ENCODE measurements at regions not wholly inside any gene's neighbourhood (a gene's known extent, or its start where the extent isn't known, plus 50 kb on each side); places are given as distances from the start of the nearest gene placed in this dataset.

- no peak overlapping the region for H3K27ac ChIP-seq
- no peaks in the 10 kb centered on the region for H3K27me3 ChIP-seq
- H3K4me3 ChIP-seq (ENCODE audit: low read depth in 1 of 2, low read length in 1 of 2), result no peak overlapping the region
- H3K36me3 ChIP-seq, result no peaks in the 10 kb centered on the region
- TF ChIP-seq CTCF (IDR thresholded peaks at IDR 0.05), result no peak
- no peaks in the 10 kb centered on the region for H3K9me3 ChIP-seq
- no peaks in the 10 kb centered on the region for H3K4me1 ChIP-seq (ENCODE audit: control insufficient read depth in 1 of 2, insufficient read depth in 1 of 2, low read depth in 1 of 2, low read length in 1 of 2)
These were observed 262.6 kb downstream of the HGF start for GRCh38 chr7:81507221-81507620.

- no peaks in the 10 kb centered on the region for H3K36me3 ChIP-seq
- H3K4me1 ChIP-seq (ENCODE audit: control insufficient read depth in 1 of 2, insufficient read depth in 1 of 2, low read depth in 1 of 2, low read length in 1 of 2), result no peaks in the 10 kb centered on the region
- TF ChIP-seq CTCF (IDR thresholded peaks at IDR 0.05), result no peak
- no peaks in the 10 kb centered on the region for H3K9me3 ChIP-seq
- H3K27me3 ChIP-seq, result no peaks in the 10 kb centered on the region
- no peak overlapping the region for H3K4me3 ChIP-seq (ENCODE audit: low read depth in 1 of 2, low read length in 1 of 2)
- no peak overlapping the region for H3K27ac ChIP-seq
These were observed 263.2 kb downstream of the HGF start for GRCh38 chr7:81506609-81507008.

- Histone ChIP-seq H3K27me3 (no peaks in the 10 kb centered on the region), H3K9me3 (no peaks in the 10 kb centered on the region), H3K36me3 (no peaks in the 10 kb centered on the region), H3K4me3 (ENCODE audit: low read depth in 1 of 2, low read length in 1 of 2) (no peak overlapping the region), H3K4me1 (ENCODE audit: control insufficient read depth in 1 of 2, insufficient read depth in 1 of 2, low read depth in 1 of 2, low read length in 1 of 2) (peaks cover 0 to 4% of the 10 kb centered on the region in 2 experiments), H3K27ac (no peak overlapping the region)
- no peak for TF ChIP-seq CTCF (IDR thresholded peaks at IDR 0.05)
These were observed 266.1 kb downstream of the HGF start for GRCh38 chr7:81503771-81504170.

- TF ChIP-seq CTCF (IDR thresholded peaks at IDR 0.05), result no peak
- Histone ChIP-seq H3K4me1 (ENCODE audit: control insufficient read depth in 1 of 2, insufficient read depth in 1 of 2, low read depth in 1 of 2, low read length in 1 of 2) (peaks cover 0 to 4% of the 10 kb centered on the region in 2 experiments), H3K36me3 (no peaks in the 10 kb centered on the region), H3K27me3 (no peaks in the 10 kb centered on the region), H3K27ac (no peak overlapping the region), H3K9me3 (no peaks in the 10 kb centered on the region), H3K4me3 (ENCODE audit: low read depth in 1 of 2, low read length in 1 of 2) (no peak overlapping the region)
These were observed 266.5 kb downstream of the HGF start for GRCh38 chr7:81503336-81503735.

- H3K27me3 ChIP-seq, result no peaks in the 10 kb centered on the region
- no peaks in the 10 kb centered on the region for H3K9me3 ChIP-seq
- no peak overlapping the region for H3K27ac ChIP-seq
- H3K4me1 ChIP-seq (ENCODE audit: control insufficient read depth in 1 of 2, insufficient read depth in 1 of 2, low read depth in 1 of 2, low read length in 1 of 2), result peaks cover 0 to 4% of the 10 kb centered on the region in 2 experiments
- TF ChIP-seq CTCF (IDR thresholded peaks at IDR 0.05), result no peak
- H3K4me3 ChIP-seq (ENCODE audit: low read depth in 1 of 2, low read length in 1 of 2), result no peak overlapping the region
- H3K36me3 ChIP-seq, result no peaks in the 10 kb centered on the region
These were observed 268.6 kb downstream of the HGF start for GRCh38 chr7:81501220-81501619.

- Histone ChIP-seq H3K36me3 (no peaks in the 10 kb centered on the region), H3K4me3 (ENCODE audit: low read depth in 1 of 2, low read length in 1 of 2) (no peak overlapping the region), H3K27me3 (no peaks in the 10 kb centered on the region), H3K9me3 (no peaks in the 10 kb centered on the region), H3K27ac (no peak overlapping the region), H3K4me1 (ENCODE audit: control insufficient read depth in 1 of 2, insufficient read depth in 1 of 2, low read depth in 1 of 2, low read length in 1 of 2) (peaks cover 0 to 4% of the 10 kb centered on the region in 2 experiments)
- no peak for TF ChIP-seq CTCF (IDR thresholded peaks at IDR 0.05)
These were observed 269.2 kb downstream of the HGF start for GRCh38 chr7:81500631-81501030.

Data from neutrophil (primary cell).